GM19238 (cell line): ENCODE measurements at regions not wholly inside any gene's neighbourhood (a gene's known extent, or its start where the extent isn't known, plus 50 kb on each side); places are given as distances from the start of the nearest gene placed in this dataset.

ENCODE experiments used
- DNase-seq: peaks from one replicate; pipeline ENCODE4 v3.0.0; 2011; ENCODE audit warnings: low spot score; ENCODE audit not compliant: insufficient read length

DNA sequence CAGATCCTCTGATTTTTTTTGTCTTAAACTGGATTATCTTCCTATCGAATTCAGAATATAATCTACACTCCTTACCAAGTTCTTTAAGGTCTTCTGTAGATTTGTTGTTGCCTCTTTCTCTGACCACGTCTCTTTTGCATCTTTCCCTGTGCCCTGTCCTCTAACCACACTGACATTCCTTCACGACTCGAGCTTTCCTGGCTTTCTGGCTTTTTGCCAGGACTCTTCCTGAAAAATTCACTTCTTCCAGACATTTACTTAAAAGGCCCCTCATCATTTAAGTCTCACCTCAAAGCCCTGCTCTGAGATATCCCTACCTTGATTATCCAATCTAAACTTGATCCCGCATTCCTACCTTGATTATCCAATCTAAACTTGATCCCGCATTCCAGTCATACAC, 422.3 kb upstream of the DCN start:
- no peak for DNase-seq

DNA sequence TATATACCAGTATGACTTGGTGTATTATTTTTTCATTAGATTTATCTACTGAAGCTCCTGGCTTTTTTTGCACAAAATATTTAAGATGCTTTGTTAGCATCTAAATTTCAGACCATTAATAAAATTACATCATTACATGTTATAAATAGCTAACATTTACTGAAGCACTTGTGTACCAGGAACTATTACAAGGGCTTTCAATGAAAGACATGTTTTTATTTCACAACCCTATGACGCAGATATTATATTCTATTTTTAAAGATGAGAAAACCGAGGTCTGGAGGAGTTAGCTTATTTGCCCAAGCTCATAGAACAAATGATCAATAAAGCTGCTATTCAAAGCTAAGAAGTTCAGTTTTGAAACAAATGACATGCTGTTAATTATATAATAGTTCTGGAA, 420.4 kb upstream of the DCN start:
- DNase-seq: no peak

DNA sequence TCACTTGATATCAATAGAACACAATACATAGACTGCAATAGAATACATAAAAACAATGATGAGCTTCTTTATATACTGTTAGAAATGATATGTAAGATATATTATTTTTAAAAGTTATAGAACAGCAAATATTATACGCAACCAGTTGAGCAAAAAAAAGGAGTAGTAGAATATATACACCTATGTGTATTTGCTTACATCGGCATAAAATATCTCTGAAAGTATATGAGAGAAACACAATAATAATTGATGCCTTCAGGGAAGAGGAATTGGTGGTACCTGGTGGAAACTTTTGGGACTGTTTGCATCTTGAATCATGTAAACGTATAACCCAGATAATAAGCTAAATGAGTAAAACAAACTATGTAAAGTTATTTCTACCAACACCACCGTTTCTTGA, 418.4 kb upstream of the DCN start:
- DNase-seq: no peak

DNA sequence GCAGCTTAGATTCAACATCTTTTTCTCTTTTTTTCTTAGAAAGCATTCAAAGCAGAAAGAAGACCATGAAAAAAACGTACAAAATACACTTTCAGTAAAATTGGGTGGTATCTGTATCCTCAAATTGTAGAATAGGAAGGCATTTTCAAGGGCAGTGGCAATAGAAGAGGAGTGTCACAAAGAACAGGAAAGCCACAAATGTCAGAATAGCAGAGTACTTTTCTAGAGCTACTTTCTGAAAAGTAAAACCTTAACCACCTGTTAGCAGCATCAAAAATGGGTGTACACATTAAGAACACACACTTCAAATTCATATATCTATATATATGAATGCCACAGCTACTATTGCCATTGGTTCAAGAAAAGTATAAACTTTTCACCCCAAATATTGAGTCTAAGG, 412.1 kb upstream of the DCN start:
- DNase-seq: no peak

DNA sequence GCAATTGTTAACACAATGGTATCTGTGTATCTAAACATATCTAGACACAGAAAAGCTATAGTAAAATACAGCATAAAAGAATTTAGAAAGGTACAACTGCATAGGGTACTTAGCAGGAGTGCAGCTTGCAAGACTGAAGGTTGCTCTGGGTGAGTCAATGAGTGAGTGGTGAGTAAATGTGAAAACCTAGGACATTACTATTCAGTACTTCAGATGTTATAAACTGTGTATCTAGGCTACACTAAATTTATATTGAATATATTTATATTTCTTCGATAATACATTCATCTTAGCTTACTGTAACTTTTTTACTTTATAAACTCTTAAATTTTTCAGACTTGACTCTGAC, 409.0 kb upstream of the DCN start:
- no peak for DNase-seq

DNA sequence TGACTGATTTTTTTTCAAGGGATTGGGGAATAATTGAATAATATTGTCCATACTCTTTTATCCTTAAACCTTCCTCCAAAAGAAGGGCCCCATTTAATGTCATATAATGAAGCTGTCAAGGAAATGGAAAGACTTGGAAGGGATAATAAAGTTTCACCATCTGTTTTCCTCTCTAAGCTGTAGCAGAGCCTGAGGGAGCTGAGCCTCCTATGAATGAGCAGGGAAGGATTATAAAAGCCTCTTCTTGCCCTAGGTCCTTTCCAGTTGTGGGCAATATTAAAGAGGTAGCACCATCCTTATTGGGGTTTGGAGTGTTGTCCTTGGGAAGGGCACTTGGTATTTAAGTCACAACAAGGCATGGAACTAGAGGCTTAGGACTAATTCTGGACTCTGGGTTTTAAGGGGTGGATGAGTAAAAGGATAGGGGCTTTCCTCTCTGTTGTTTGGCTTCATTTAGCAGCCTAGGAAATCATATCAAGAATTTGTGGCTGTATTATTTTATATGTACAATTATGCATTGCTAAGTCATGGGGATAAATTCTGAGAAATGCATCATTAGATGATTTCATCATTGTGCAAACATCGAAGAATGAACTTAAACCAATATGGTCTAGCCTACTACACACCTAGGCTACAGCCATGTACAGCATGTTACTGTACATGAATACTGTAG, 408.5 kb upstream of the DCN start:
- no peak for DNase-seq

DNA sequence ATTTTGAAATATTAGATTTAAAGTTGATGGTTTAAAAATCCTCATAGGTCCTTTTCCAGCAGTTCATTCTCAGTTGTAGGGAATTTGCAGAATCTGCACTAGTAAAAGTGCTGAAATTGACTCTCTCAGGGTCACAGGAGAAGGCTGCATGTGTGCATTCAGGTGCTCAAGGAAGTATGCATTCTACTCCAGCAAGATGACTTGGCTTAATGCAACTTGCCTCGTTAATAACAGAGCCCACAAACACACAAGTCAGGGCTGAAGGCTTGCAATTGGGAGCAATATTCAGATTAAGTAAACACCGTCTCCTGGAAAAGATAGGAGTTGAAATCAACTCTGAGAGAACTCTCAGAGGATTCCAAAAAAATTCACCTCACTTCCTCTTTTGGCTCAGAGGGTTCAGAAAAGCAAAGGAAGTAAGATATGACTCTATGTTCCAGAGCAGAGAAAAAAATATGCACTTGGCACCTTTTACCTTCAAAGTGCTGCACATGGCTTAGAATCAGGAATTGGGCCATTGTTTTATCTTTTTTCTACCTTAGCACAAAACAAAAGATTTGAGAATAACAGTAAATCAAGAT, 406.3 kb upstream of the DCN start:
- DNase-seq: no peak

DNA sequence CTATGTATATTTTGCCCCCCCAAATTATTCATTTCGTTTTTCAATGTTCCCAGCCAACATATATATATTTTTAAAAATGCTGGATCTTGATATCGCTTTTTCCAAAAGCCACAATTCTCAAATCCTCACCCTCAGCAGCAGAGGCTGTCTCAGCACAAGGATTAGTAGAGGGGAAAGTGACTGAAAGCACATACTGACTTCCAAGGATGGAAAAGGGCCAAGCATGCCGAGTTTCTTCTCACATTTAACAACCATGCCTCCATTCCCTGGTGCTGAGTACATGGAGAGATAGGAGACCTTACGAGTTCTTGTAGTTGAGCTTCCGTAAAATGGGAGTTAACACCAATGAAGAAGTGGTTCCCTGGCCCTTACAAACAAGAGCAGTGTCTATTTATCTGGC, 403.4 kb upstream of the DCN start:
- no peak for DNase-seq

DNA sequence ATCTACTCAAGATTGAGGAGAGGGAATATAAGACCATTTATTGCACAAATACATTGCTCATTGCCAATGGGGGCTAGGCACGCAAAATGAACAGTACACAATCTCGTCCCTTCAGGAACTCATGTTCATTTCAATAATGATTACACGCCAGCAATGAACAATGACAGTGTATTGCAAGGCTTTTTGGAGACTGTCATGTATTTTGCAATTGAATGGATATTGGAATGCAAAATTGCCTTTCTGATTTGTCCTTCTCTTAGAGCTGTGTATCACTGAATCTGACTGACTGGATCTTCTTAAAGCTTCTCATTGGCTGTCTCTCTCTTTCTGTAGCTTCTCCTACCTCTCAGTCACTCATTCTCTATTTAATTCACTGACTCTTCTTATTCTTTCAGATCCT, 400.2 kb upstream of the DCN start:
- no peak for DNase-seq

DNA sequence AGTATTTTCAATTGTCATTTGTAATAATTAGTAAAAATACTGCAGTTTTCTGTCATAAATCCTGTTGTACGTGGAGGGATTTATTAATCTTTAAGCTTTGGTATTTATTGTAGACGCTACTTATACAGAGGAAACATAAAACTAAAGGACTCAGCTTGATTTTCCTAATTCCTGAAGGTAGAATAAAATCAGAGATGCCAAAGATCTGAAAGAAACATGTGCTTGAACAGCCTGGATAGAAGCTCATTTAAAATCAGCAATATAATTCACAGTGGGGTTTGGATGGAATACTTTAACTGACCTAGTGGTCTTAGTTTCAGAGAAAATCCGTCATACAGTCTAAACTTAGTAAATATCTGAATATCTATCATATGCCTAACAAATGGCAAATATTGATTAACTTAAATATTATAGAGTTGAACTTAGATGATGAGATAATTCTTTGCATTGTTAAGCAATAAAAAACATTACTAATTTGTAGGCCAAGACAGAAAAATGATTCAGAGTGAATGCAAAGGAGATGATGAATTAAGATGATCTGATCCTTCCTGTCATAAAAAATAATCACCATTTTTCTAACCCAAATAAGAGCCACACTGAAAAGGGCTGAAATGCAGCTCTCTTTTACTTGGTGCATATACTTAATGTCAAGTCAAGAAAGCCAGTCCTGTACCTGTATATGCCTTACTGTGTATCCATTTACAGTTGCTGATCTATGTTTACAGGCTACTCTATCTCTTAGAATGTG, 397.1 kb upstream of the DCN start:
- DNase-seq: no peak

DNA sequence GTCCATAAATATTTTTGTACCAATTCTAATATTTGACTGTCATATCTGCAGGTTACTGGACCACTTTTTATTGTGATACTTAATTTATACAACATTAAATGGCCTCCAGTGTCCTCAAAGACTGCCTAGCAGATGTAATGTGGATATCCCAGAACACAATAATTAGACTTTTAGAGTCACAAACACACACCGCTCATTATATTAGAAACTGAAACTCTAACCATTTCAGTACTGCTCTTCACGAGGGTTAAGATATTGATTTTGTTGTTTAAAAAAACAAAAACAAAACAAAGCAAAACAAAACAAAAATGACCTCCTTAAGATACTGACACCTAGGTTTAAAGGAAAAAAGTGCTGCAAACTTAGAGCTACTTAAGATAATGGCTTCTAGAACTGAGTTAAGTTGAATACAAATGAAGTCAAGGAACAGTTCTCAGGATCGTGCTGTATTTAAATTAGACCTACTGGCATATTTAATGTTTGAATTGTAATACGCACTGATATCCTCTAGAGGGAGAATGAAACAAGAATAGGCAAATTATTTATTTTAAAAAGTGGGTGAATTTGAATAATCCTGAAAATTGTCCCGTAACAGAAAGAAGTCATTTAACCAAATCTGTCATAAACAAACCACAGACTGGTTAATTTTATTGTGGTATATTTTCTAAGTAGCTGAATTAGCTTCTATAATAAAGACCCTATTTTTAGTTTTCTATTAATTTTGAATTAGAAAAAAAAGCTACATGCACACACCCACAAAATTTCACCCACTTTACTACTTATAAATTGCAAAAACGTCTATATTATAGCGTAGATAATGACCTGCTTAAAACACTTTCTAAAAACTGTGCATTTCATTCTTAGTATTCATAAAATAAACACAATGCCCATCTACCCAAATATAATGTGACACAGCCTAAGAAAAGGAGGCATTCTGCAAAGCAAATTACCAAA, 395.2 kb upstream of the DCN start:
- DNase-seq: no peak

DNA sequence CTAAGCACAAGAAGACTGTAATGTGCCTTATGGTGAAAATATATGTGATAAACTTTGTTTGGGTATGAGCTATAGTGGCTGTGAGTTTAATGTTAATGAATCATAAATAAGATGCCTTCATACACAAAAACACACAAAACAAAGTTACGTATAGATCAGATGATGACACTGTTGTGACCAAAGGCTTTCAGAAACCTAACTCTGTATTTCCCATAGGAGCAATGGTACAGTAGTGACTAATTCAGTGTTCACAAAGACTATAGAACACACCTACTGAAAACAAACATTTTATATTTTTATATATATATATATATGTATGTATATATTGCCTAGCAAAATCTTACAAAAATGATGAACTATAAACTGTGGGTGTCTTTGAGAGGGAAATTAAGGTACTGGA, 393.8 kb upstream of the DCN start:
- no peak for DNase-seq

DNA sequence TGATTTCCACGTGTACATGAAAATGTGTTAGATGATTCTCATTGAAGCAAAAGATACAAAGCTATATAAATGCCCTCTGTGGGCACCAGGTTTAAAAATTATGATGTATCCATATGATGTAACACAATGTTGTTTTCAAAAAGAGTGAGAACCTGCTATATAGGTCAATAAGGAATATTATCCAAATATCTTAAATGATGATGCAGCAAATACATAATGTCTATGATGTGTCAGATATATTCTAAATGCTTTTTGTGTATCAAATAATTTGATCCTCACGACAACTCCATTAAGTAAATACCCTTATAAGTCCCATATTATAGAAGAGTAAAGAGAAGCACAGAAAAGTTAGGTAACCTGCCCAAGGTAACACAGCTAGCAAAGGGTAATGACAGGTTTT, 393.0 kb upstream of the DCN start:
- DNase-seq: no peak

DNA sequence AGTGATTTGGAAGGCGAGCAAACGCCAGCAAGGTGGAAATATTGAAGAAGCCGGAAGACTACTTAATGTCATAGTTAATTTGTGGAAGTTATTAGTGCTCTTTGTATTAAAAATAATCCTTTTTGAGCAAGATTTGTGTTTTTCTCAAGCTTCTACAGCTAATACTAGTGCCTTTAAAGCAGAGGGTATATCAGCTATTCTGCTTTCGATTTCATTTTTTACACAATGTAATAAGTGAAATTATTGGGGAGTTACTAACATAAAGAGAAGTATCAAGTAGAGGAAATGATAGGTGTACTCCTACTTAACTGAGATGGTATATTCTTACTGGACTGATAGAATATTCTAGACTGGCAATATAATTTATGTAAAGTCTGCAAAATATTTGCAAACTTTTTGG, 392.4 kb upstream of the DCN start:
- DNase-seq: no peak

DNA sequence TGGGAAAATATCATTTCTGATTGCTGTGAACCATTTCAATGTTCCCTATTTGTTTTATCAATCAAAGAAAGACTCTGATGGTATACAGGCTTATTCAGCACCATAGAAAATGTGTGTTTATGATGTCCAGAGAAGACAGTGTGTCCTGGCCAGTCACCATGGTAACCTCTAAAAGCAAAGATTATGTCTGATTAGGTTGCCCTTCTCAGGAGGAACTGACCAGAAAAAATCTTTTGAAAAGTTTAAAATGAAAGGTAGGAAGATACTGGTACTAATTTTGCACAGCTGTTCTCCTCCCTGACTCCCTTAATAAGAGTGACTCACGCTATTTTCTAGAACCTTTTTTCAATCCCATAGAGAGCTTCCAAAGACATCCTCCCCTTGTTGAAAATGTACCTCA, 391.8 kb upstream of the DCN start:
- DNase-seq: no peak

DNA sequence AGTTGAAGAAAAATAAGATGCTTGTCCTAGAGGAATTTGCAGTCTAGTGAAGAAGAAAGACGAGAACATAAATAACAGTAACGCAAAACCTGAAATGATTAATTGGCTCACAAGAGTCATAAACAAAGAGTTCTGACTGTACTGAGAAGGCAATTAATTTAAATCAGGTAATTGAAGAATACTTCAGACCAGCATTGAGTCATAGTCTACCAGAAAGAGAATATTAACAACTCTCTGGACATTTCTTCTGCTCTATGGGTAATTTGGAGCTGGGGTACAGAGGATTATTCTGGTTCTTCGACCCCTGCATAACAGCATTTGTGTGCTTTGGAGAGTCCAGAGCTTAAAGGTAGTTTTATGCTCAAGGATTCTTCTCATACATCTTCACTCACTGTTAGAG, 390.3 kb upstream of the DCN start:
- DNase-seq: no peak

DNA sequence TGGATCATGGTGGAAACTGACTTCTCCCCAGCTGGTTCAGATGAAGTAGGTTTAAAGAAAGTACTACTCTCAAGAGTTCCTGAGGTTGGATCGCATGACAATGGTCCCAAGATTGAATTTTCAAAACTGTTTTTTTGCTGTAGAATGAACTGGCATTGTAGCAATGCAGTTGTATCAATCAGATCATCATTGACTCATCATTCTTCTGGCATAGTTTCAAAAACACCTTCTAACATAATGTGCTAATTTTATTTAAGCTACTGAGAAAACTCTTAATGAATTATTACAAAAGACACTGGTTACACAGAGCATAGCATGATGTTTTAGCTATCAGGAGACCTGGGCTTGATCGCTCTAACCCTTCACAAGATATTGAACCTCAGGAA, 384.5 kb upstream of the DCN start:
- no peak for DNase-seq

DNA sequence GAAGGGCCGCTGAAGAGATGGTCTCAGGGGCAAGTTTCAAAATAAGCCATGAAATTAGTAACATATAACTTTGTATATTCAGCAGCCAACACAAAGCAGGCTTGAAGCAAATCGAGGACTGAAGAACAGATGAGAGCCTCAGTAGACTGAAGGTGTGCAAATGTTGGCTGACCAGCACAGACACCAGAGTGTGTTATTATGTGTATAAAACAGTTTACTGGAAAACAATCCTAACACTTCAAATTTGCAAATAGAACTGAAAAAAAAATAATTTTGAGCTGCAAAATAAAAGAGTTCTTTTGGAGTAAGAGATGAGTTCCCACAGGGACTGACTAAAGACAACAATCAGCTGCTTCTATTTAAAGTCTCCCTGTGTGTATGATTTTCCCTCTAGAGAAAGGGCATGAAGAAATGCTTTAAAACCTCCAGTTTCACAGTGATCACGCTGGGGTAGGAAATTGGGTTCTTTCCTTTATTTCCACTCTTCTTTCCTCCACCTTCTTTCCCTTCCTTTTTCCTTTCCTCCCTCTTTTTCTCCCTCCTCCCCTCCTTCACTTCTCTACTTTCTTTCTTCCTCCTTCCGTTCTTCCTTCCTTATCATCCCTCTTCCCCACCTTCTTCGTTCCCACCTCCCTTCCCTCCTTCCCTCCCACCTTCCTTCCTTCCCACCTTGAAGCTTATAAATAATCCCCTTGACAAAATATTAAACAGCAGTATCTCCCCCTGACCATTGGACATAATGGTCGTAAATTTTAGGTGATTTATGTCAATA, 383.9 kb upstream of the DCN start:
- DNase-seq: no peak

DNA sequence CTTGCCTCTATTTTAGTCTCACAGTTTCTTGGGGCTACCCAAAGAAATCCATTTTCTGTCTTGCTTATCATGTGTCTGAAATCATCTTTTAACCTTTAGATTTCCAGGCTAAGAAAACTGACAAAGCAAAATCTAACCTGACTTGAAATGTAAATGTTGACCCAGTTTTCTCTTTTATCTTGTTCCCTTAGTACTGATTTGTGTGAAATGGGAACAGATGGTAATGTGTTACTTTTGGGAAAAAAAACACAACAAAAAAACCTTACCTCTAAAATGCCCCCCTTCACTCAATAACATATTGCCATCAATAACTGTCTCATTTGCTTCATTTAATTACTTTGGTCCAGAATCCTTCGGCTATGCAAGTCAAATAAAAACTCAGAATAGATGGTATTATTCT, 383.2 kb upstream of the DCN start:
- no peak for DNase-seq

DNA sequence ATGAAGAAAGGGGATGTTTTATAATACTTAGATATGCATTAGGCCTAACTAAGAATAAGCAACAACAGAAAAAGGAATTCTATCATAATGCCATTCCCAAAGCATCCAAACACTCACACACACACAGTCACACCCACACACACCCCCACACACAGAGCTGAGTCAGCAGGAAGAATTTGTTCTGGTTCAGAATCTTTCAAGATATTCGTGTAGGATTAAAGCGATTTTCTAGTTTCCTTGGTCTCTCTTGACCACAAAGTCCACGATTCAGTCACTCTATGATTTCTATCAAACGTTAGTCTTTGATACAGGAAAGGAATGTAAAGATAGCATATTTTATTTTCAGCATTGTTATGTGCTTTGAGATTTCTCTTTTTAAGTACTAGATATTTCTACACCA, 382.6 kb upstream of the DCN start:
- DNase-seq: no peak

DNA sequence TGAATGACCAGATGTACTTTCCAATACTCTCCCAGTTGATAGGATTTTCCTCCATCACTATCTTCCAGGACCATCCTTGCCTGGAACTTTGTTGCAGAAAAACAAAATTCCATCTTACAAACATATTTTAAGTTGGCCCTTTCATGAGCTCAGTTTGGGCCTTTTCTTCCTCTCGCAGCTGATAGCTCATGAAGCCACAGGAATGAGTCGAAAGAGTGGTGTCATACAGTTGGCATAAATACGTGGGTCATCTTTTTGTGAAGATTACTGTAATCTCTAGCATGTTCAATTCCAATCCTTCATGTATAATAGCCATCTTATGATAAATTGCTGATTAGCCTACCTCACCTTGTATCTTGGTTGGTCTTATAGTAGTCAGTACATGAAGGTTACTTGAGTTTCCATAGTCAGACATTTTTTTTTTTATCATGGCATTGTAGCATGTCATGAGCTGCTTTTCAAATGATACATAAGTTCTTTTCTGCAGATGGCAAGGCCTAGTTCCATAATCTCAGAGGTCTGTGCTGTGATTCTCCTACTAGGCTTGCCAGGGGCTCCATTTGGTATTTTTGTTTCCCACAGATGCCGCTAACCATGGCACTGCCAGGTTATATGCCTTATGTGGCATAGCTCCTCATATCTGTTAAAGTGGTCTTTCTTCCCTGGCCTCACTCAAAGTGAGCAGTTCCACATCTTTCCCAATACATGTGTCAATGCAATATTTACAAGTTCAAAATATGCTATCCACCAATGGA, 380.6 kb upstream of the DCN start:
- no peak for DNase-seq
